NCI-H2171 (cell line): ENCODE measurements at regions not wholly inside any gene's neighbourhood (a gene's known extent, or its start where the extent isn't known, plus 50 kb on each side); places are given as distances from the start of the nearest gene placed in this dataset.
"Not testable (repeated sequence)": the region's sequence is repeated elsewhere in the genome, so short reads cannot be mapped to it uniquely, and the experiment has no call there.

Experiments used
- DNase-seq: peaks from one replicate; lab custom pipeline; 2025; lab: John Stamatoyannopoulos, UW

DNA sequence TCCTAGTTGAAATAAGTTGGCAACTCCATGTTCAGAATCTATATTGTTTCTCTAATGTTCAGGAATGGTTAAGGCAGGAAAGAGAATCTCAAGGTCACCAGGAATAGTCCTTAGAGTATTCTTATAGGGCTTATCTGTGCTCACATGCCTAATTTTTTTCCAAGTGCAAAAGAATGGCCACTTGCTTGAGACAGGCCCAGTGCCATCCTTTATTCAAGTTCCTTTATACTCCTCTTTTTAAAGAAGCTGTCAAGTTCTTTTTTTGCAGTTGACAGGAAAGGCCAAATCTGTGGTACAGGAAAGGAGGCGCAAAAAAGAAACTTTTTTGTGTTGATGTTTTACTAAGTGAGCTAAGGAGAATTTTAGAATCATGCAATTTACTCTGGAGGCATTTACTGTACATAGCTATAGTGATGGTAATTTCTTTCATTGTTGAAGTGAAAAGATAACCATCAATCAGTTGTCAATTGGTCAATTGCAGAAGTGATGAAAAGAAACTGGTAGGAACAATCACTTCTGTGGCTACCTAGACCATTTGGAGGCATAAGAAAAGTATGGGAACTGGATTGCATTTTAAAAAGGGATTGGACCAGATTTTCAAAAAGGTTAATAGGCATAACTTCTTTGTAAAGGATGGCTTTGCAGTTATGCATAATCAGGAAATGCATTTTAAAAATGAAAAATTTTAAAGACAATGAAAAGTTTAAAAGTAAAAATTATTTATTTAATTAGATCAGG, 102.5 kb upstream of the SOX2 start:
- no peak for DNase-seq

- DNase-seq: no peak
Observed at GRCh38 chr3:181604267-181604666, 107.5 kb upstream of the SOX2 start.

DNA sequence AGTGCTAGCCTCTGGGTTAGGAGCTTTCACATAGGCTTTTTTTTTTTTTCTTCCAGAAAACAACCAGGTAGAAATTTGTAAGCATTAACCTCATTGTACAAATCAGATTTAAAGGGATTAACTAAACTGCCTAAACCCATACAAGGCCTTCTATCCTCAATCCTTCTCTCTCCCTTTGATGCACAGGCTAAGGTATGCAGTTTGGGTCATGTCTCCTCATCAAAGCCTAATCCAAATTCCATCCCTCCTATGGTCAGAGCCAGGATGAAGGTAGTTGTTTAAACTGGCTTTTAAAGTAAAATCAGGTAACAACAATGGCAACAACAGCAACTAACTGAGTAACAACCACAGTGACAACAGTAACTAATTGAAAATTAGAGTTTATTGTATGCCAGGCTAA, 115.6 kb upstream of the SOX2 start:
- no peak for DNase-seq

DNA sequence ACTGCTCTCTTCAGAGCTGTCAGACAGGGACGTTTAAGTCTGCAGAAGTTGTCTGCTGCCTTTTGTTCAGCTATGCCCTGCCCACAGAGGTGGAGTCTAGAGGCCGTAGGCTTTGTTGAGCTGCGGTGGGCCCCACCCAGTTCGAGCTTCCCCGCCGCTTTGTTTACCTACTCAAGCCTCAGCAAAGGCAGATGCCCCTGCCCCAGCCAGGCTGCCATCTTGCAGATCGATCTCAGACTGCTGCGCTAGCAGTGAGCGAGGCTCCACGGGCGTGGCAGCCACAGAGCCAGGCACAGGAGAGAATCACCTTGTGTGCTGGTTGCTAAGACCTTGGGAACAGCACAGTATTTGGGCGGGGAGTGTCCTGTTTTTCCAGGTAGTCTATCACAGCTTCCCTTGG, 120.8 kb upstream of the SOX2 start:
- DNase-seq: not testable (repeated sequence)

DNA sequence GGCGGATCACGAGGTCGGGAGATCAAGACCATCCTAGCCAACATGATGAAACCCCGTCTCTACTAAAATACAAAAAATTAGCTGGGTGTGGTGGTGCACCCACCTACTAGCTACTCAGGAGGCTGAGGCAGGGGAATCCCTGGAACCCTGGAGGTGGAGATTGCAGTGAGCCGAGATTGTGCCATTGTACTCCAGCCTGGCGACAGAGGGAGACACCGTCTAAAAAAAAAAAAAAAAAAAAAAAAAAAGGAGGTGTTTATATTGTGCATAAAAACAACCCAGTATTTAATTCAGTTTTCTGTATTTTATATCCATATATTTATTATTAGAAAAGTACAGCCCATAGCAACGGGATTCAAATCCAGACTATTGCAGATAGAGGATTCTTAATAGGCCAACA, 129.1 kb upstream of the SOX2 start:
- DNase-seq: no peak

GRCh38 chr3:181581656-181582055, 130.1 kb upstream of the SOX2 start:
- DNase-seq: no peak

- no peak for DNase-seq
Observed at GRCh38 chr3:181578743-181579142, 133.0 kb upstream of the SOX2 start.

GRCh38 chr3:181572432-181572831, 139.3 kb upstream of the SOX2 start:
- DNase-seq: no peak

GRCh38 chr3:181570472-181570871, 141.3 kb upstream of the SOX2 start:
- no peak for DNase-seq

- DNase-seq: no peak
Observed at GRCh38 chr3:181569356-181569940, 142.3 kb upstream of the SOX2 start.

DNA sequence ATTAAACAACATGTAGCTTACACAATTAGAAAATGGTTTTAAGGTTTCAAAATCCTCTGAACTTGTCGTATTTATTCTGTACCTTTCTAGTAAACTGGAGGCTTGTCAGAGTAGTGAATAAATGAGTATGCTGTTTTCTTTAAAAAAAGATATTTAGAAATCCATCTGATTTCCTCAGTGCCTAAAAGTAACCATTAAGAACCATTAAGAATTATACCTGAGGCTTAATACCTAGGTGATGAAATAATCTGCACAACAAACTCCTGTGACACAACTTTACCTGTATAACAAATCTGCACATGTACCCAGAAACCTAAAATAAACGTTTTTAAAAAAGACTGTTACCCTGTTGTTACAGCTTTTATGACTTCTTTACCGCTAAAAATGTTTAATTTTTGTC, 143.0 kb upstream of the SOX2 start:
- DNase-seq: no peak

GRCh38 chr3:181568248-181568647, 143.5 kb upstream of the SOX2 start:
- no peak for DNase-seq

- DNase-seq: no peak
Observed at GRCh38 chr3:181567311-181568075, 144.2 kb upstream of the SOX2 start.

GRCh38 chr3:181565416-181565815, 146.3 kb upstream of the SOX2 start:
- DNase-seq: no peak

DNA sequence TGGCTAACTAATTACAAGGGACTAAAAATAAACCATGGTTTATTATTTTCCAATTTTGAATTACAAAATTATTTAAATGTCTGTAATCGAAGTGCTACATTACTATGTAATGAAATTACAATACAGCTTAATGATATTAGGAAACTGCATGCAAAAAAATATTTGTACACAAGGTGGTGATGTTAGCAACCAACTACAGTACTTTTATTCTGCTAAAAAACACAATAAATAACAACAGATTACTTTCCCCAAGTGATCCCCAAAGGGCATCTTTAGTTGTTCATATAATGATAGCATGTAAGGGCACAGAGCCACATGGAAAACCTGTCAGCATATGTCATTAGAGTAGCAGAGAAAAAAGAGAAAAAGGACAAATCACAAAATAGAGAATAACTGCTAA, 147.5 kb upstream of the SOX2 start:
- DNase-seq: no peak

DNA sequence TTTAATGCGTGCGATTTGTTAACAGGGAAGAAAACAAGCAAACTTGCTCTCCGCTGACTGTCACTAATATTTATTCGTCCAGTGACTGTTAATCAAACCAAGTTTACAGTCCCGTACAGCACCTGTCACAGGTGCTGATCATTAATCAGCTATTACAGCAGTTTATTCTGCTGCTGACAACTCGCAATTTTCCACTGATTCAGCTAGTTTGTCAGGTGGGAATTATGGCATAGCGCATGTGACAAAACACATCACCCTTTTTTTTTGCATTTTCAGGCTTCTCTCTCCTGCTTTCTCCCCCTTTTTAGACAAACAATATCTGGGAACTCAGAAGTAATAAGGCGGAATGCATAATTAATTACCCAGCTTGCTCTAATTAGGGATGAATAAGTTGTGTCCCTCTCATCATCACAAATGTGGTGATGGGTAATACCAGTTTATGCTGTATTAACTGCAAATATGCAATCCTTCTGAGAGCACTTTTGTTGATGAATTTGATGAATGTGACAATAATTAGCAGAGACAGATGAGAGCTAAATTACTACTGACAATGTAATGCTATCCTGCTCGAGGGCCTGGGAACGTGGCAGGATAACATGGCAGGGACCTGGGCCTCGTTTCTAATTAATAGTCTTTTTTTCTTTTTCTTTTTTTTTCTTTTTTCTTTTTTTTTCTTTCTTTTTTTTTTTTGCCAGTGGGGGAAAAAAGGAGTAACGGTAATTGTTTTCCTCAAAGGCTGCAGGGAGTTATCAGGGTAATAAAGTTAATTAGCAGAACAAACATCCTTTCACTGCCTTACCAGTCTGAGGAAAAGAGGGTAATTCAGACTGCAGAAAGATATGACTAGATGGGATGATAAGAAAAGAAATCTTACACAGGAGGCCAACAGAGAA, 150.3 kb upstream of the SOX2 start:
- DNase-seq: no peak

DNA sequence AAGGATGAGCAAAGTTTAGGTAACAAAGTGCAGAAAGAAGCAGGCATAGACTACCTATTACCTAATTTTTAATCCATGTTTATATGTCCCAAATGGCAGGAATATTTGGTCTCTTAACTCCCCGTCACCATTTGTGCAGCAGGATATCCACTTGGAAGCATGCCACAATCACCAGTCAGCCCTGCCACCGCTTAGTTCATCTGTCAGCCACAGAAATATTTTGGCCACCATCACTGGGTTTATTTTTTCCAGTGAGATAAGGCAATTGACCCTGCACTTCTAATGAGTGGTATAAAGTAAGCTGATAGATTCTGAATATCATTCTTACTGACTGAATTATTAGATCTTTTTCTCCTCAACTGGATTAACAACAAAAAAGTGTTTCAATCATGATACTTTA, 152.9 kb upstream of the SOX2 start:
- DNase-seq: no peak

GRCh38 chr3:181555681-181556080, 156.0 kb upstream of the SOX2 start:
- no peak for DNase-seq

GRCh38 chr3:181554233-181554765, 157.4 kb upstream of the SOX2 start:
- DNase-seq: no peak

GRCh38 chr3:181549266-181549665, 162.5 kb upstream of the SOX2 start:
- DNase-seq: no peak

GRCh38 chr3:181541414-181541813, 170.3 kb upstream of the SOX2 start:
- DNase-seq: no peak

GRCh38 chr3:181534781-181535221, 176.9 kb upstream of the SOX2 start:
- DNase-seq: no peak
